ENCODE measurements at regions not wholly inside any gene's neighbourhood (a gene's known extent, or its start where the extent isn't known, plus 50 kb on each side); places are given as distances from the start of the nearest gene placed in this dataset.
"Not testable (repeated sequence)": the region's sequence is repeated elsewhere in the genome, so short reads cannot be mapped to it uniquely, and the experiment has no call there.

GRCh38 chr7:119696336-119696735 lies 576.6 kb upstream of the KCND2 start:
- no peak for DNase-seq (ENCODE audit: low read depth in 2 of 2)

GRCh38 chr7:119703895-119704294 lies 569.1 kb upstream of the KCND2 start:
- no peak for DNase-seq (ENCODE audit: low read depth in 2 of 2)

GRCh38 chr7:119706608-119707007 lies 566.4 kb upstream of the KCND2 start:
- no peak for DNase-seq (ENCODE audit: low read depth in 2 of 2)

- no peak for DNase-seq (ENCODE audit: low read depth in 2 of 2)
These were observed 564.1 kb upstream of the KCND2 start for GRCh38 chr7:119708891-119709290.

GRCh38 chr7:119711104-119711503 lies 561.9 kb upstream of the KCND2 start:
- DNase-seq (ENCODE audit: low read depth in 2 of 2), result no peak

- no peak for DNase-seq (ENCODE audit: low read depth in 2 of 2)
These were observed 560.0 kb upstream of the KCND2 start for GRCh38 chr7:119712886-119713462.

GRCh38 chr7:119713606-119714005 lies 559.4 kb upstream of the KCND2 start:
- DNase-seq (ENCODE audit: low read depth in 2 of 2), result no peak

- DNase-seq (ENCODE audit: low read depth in 2 of 2), result no peak
These were observed 552.4 kb upstream of the KCND2 start for GRCh38 chr7:119720541-119720940.

GRCh38 chr7:119724041-119724792 lies 548.8 kb upstream of the KCND2 start:
- no peak for DNase-seq (ENCODE audit: low read depth in 2 of 2)

GRCh38 chr7:119733127-119733879 lies 539.7 kb upstream of the KCND2 start:
- DNase-seq (ENCODE audit: low read depth in 2 of 2), result no peak

- no peak for DNase-seq (ENCODE audit: low read depth in 2 of 2)
These were observed 535.6 kb upstream of the KCND2 start for GRCh38 chr7:119737390-119737789.

GRCh38 chr7:119745280-119745679 lies 527.7 kb upstream of the KCND2 start:
- not testable (repeated sequence) for DNase-seq (ENCODE audit: low read depth in 2 of 2)

- DNase-seq (ENCODE audit: low read depth in 2 of 2), result no peak
These were observed 524.6 kb upstream of the KCND2 start for GRCh38 chr7:119748251-119748860.

GRCh38 chr7:119748991-119749390 lies 524.0 kb upstream of the KCND2 start:
- DNase-seq (ENCODE audit: low read depth in 2 of 2), result no peak

- no peak for DNase-seq (ENCODE audit: low read depth in 2 of 2)
These were observed 516.3 kb upstream of the KCND2 start for GRCh38 chr7:119756687-119757086.

- DNase-seq (ENCODE audit: low read depth in 2 of 2), result no peak
These were observed 514.7 kb upstream of the KCND2 start for GRCh38 chr7:119758254-119758653.

- no peak for DNase-seq (ENCODE audit: low read depth in 2 of 2)
These were observed 511.2 kb upstream of the KCND2 start for GRCh38 chr7:119761776-119762175.

GRCh38 chr7:119782286-119782685 lies 490.7 kb upstream of the KCND2 start:
- DNase-seq (ENCODE audit: low read depth in 2 of 2), result no peak

- no peak for DNase-seq (ENCODE audit: low read depth in 2 of 2)
These were observed 489.2 kb upstream of the KCND2 start for GRCh38 chr7:119783799-119784198.

GRCh38 chr7:119802147-119802546 lies 470.8 kb upstream of the KCND2 start:
- no peak for DNase-seq (ENCODE audit: low read depth in 2 of 2)

- no peak for DNase-seq (ENCODE audit: low read depth in 2 of 2)
These were observed 447.8 kb upstream of the KCND2 start for GRCh38 chr7:119825091-119825655.

GRCh38 chr7:119826547-119826946 lies 446.4 kb upstream of the KCND2 start:
- DNase-seq (ENCODE audit: low read depth in 2 of 2), result no peak

Measured in stimulated activated CD4-positive, alpha-beta T cell treated with anti-CD3 and anti-CD28 coated beads, Interleukin-12 subunit alpha, Interleukin-12 subunit beta, amount 100 ng/mL, for 24 hours (primary cell).